Chondrocyte (in vitro differentiated cells): ENCODE measurements at regions not wholly inside any gene's neighbourhood (a gene's known extent, or its start where the extent isn't known, plus 50 kb on each side); places are given as distances from the start of the nearest gene placed in this dataset.

Experiments
- DNase-seq: peaks from one replicate; pipeline ENCODE4 v3.0.0; 2021; ENCODE audit warnings: mixed read lengths, low spot score
- H3K27ac Mint-ChIP-seq: one replicate; pipeline ENCODE4 v1.8.0; 2021; ENCODE audit warnings: mild to moderate bottlenecking, moderate library complexity, mixed read lengths; ENCODE audit not compliant: unreplicated experiment
- H3K27me3 Mint-ChIP-seq: 2 replicates; pipeline ENCODE4 v1.8.0; 2021; ENCODE audit warnings: low read depth, mixed read lengths
- H3K36me3 Mint-ChIP-seq: 2 replicates; pipeline ENCODE4 v1.8.0; 2021; ENCODE audit warnings: low read depth, mixed read lengths
- H3K4me1 Mint-ChIP-seq: 2 replicates; pipeline ENCODE4 v1.8.0; 2021; ENCODE audit warnings: low read depth, mild to moderate bottlenecking, mixed read lengths
- H3K4me3 Mint-ChIP-seq: one replicate; pipeline ENCODE4 v1.8.0; 2021; ENCODE audit warnings: mild to moderate bottlenecking, moderate library complexity, mixed read lengths; ENCODE audit not compliant: unreplicated experiment
- H3K9me3 Mint-ChIP-seq: 2 replicates; pipeline ENCODE4 v1.8.0; 2021; ENCODE audit warnings: low read depth, mixed read lengths
- CTCF ChIP-seq: fragments of 200-600 bp; sonication (generic); IDR thresholded peaks from 2 replicates; pipeline ENCODE4 v1.5.0; 2021; ENCODE audit warnings: antibody characterized with exemption, mild to moderate bottlenecking, moderate library complexity

- no peak for TF ChIP-seq CTCF
- no peaks in the 10 kb centered on the region for H3K4me1 Mint-ChIP-seq
- H3K27ac Mint-ChIP-seq = no peak overlapping the region
- peaks cover 38% of the 10 kb centered on the region for H3K9me3 Mint-ChIP-seq
- no peak overlapping the region for H3K4me3 Mint-ChIP-seq
- H3K27me3 Mint-ChIP-seq = no peaks in the 10 kb centered on the region
- no peaks in the 10 kb centered on the region for H3K36me3 Mint-ChIP-seq
- no peak for DNase-seq
Measured at GRCh38 chr1:4095433-4095971, 195.4 kb upstream of the C1orf174 start.

GRCh38 chr1:4101459-4102161, 201.5 kb upstream of the C1orf174 start:
- H3K9me3 Mint-ChIP-seq = peaks cover 11% of the 10 kb centered on the region
- TF ChIP-seq CTCF = no peak
- no peaks in the 10 kb centered on the region for H3K36me3 Mint-ChIP-seq
- no peaks in the 10 kb centered on the region for H3K27me3 Mint-ChIP-seq
- no peak overlapping the region for H3K4me3 Mint-ChIP-seq
- no peak overlapping the region for H3K27ac Mint-ChIP-seq
- no peaks in the 10 kb centered on the region for H3K4me1 Mint-ChIP-seq
- DNase-seq = no peak

- H3K27ac Mint-ChIP-seq = no peak overlapping the region
- no peak for TF ChIP-seq CTCF
- no peak overlapping the region for H3K4me3 Mint-ChIP-seq
- DNase-seq = no peak
- no peaks in the 10 kb centered on the region for H3K27me3 Mint-ChIP-seq
- no peaks in the 10 kb centered on the region for H3K36me3 Mint-ChIP-seq
- peaks cover 6% of the 10 kb centered on the region for H3K9me3 Mint-ChIP-seq
- H3K4me1 Mint-ChIP-seq = no peaks in the 10 kb centered on the region
Measured at GRCh38 chr1:4105300-4105880, 205.3 kb upstream of the C1orf174 start.

- Mint-ChIP-seq H3K27me3 (no peaks in the 10 kb centered on the region), H3K27ac (no peak overlapping the region), H3K36me3 (no peaks in the 10 kb centered on the region), H3K4me1 (no peaks in the 10 kb centered on the region), H3K4me3 (no peak overlapping the region), H3K9me3 (peaks cover 11% of the 10 kb centered on the region)
- DNase-seq = no peak
- no peak for TF ChIP-seq CTCF
Measured at GRCh38 chr1:4106731-4107130, 206.7 kb upstream of the C1orf174 start.

GRCh38 chr1:4107291-4107690, 207.2 kb upstream of the C1orf174 start:
- Mint-ChIP-seq H3K36me3 (no peaks in the 10 kb centered on the region), H3K4me1 (no peaks in the 10 kb centered on the region), H3K27ac (no peak overlapping the region), H3K4me3 (no peak overlapping the region), H3K27me3 (no peaks in the 10 kb centered on the region), H3K9me3 (peaks cover 14% of the 10 kb centered on the region)
- no peak for TF ChIP-seq CTCF
- DNase-seq = no peak
